ENCODE measurements at regions not wholly inside any gene's neighbourhood (a gene's known extent, or its start where the extent isn't known, plus 50 kb on each side); places are given as distances from the start of the nearest gene placed in this dataset.

GRCh38 chr1:82903626-82904025 lies 1095.3 kb downstream of the TTLL7 start:
- H3K4me3 ChIP-seq, result no peak overlapping the region
- no peak overlapping the region for H3K27ac ChIP-seq
- H3K27me3 ChIP-seq, result no peaks in the 10 kb centered on the region
- no peaks in the 10 kb centered on the region for H3K36me3 ChIP-seq (replicated peaks in 1 of 2)
- TF ChIP-seq POLR2A (IDR thresholded peaks at IDR 0.05), result no peak
- TF ChIP-seq CTCF (IDR thresholded peaks at IDR 0.05), result no peak
- 78 to 85% (median 83%) methylated on average over 4 of the region's 4 CpGs for whole genome bisulfite sequencing, 4 donors
- no peaks in the 10 kb centered on the region for H3K4me1 ChIP-seq (replicated peaks in 1 of 2)
- DNase-seq, result no peak
- H3K9me3 ChIP-seq (replicated peaks in 1 of 3), result no peaks in the 10 kb centered on the region
- intact Hi-C loops (cut with DNase I), result no loop called here

GRCh38 chr1:82901561-82901960 lies 1097.4 kb downstream of the TTLL7 start:
- WGBS, 4 donors, result 76 to 83% (median 82%) methylated on average over 5 of the region's 5 CpGs
- no peaks in the 10 kb centered on the region for H3K4me1 ChIP-seq (replicated peaks in 1 of 2)

GRCh38 chr1:82901118-82901517 lies 1097.8 kb downstream of the TTLL7 start:
- TF ChIP-seq POLR2A (IDR thresholded peaks at IDR 0.05) (no peak), CTCF (IDR thresholded peaks at IDR 0.05) (no peak)
- no peaks in the 10 kb centered on the region for H3K9me3 ChIP-seq (replicated peaks in 1 of 3)
- WGBS, 4 donors, result 56 to 60% (median 57%) methylated on average over 1 of the region's 1 CpG
- no peak overlapping the region for H3K4me3 ChIP-seq
- H3K27ac ChIP-seq, result no peak overlapping the region
- no peak for DNase-seq
- H3K27me3 ChIP-seq, result no peaks in the 10 kb centered on the region
- no peaks in the 10 kb centered on the region for H3K36me3 ChIP-seq (replicated peaks in 1 of 2)
- H3K4me1 ChIP-seq (replicated peaks in 1 of 2), result no peaks in the 10 kb centered on the region
- intact Hi-C loops (cut with DNase I), result no loop called here

More at GRCh38 chr1:82901561-82901960, 1097.4 kb downstream of the TTLL7 start:
- intact Hi-C loops (cut with DNase I), result no loop called here
- no peak overlapping the region for H3K4me3 ChIP-seq
- TF ChIP-seq POLR2A (IDR thresholded peaks at IDR 0.05) (no peak), CTCF (IDR thresholded peaks at IDR 0.05) (no peak)
- DNase-seq, result no peak
- no peaks in the 10 kb centered on the region for H3K27me3 ChIP-seq
- H3K27ac ChIP-seq, result no peak overlapping the region
- no peaks in the 10 kb centered on the region for H3K36me3 ChIP-seq (replicated peaks in 1 of 2)
- H3K9me3 ChIP-seq (replicated peaks in 1 of 3), result no peaks in the 10 kb centered on the region

- intact Hi-C loops (cut with DNase I), result no loop called here
- no peaks in the 10 kb centered on the region for H3K9me3 ChIP-seq (replicated peaks in 1 of 3)
- H3K27ac ChIP-seq, result no peak overlapping the region
- DNase-seq, result no peak
- WGBS, 4 donors, result 80 to 90% (median 86%) methylated on average over 3 of the region's 3 CpGs
- no peaks in the 10 kb centered on the region for H3K4me1 ChIP-seq (replicated peaks in 1 of 2)
- no peaks in the 10 kb centered on the region for H3K36me3 ChIP-seq (replicated peaks in 1 of 2)
- no peaks in the 10 kb centered on the region for H3K27me3 ChIP-seq
- TF ChIP-seq POLR2A (IDR thresholded peaks at IDR 0.05) (no peak), CTCF (IDR thresholded peaks at IDR 0.05) (no peak)
- H3K4me3 ChIP-seq, result no peak overlapping the region
Measured at GRCh38 chr1:82899017-82899416, 1098.3 kb downstream of the ADGRL2 start.

Measured in adrenal gland (tissue), 9 donors.